NCI-H460 (cell line): ENCODE measurements at regions not wholly inside any gene's neighbourhood (a gene's known extent, or its start where the extent isn't known, plus 50 kb on each side); places are given as distances from the start of the nearest gene placed in this dataset.

Experiments
- DNase-seq: peaks from one replicate; pipeline ENCODE4 v3.0.0-alpha.2; 2016; ENCODE audit warnings: low read depth; ENCODE audit errors: extremely low read depth

DNA sequence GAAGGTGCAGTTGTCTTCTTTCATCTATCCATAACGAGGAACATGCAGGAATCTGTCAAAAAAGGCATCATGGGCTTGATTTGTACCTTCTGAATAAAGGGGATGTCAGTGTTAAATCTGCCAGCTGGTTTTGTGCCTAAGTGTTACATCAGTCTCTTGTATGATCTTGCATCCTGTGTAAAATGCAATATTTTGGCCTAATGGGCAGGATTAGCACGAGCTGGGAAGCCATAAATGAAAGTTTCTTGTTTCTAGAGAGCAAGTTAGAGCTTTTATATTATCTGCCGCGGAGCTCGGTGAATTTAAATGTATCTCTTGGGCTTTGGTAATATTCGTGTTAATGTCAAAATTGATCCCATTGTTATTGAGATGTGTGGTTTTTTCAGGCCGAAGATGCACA lies 526.1 kb upstream of the WWC1 start:
- DNase-seq, result no peak

DNA sequence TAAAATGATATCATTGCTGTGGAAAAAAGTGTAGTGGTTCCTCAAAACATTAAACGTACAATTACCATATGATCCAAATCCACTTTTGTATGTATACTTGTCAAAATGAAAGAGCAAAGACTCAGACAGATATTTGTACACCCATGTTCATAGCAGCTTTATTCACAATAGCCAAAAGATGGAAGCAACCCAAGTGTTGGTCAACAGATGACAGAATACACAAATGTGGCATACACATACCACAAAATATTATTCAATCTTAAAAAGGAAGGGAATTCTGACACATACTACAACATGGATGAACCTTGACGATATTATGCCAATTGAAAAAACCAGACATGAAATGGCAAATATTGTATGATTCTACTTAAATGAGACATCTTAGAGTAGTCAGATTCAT lies 524.5 kb upstream of the WWC1 start:
- DNase-seq, result no peak

DNA sequence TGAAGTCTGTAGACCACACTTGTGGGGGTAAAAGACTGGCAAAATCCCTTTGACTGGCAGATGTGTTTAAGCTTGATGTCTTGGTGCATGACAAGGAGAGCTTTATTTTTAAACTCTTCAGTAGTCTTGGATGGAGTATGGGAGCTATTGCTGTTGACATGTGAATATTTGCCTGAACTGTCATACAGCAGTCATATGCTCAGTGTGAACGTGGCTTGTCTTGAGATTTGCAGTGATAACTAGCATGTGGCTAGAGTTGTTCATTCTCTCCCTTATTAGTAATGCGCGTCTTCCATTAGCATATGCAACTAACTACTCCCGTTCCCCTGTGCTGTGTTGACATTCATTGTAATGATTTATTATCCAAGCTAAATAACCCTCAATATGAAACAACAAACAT lies 523.6 kb upstream of the WWC1 start:
- no peak for DNase-seq

DNA sequence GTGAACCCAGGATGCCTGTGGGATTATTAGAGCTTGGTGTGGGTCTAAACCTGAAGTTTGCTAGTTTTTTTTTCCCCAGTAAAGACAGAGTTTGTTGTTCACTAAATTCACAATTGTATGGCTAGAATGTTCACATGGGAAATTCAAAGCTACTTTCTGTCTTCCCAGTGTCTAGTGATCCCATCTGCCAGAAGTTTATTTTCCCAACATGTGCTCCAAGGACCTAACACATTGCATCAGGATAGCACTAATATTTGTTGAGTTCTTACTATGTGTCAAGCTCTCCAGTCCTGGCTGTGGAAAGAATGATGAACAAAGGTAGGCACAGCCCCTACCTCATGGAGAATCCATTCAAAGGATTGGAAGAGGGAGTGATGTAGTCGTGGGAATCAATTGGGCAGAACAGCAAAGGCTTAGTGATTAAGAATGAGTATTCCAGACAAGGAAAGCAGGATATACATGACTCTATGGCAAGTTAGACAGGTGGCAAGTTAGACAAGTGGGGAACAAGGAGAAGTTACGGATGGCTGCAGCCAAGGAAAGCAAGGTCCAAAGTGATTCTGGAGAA lies 521.5 kb upstream of the WWC1 start:
- DNase-seq, result no peak

DNA sequence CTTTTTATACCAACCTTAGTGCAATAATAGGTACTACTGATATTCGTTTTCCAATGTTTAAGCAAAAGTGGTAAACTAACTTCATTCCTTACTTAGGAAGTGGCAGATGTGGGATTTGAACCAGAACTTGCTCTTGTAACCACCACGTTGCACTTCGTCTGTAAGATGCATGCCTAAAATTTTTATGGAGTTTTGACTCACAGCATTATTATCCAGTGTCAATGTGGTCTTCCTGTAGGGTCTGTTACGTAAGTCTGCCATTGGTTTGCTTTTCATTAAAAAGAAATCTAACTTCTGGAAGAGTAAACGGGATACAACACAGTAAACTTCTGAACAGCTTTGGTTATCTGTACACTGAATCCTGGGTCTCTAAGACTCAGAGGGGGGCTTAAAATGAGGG lies 521.0 kb upstream of the WWC1 start:
- no peak for DNase-seq

DNA sequence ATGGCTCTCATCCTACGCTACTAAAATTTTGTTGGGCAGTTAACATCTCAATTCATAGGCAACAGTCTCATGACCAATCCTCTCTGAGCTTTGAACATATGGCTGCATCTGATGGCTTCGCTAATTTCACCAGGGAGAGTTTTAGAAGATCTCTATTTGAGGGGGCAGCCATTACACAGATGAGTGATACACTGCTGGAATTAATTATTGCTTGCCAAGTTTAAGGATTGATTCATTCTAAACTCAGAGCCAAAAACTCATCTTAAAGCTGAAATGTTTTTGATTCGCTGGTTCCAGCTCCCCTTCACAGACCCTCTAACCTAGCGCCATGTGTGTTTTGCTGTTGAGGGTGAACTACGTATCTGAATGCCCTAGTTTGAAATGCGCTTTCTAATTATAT lies 519.9 kb upstream of the WWC1 start:
- DNase-seq, result no peak

DNA sequence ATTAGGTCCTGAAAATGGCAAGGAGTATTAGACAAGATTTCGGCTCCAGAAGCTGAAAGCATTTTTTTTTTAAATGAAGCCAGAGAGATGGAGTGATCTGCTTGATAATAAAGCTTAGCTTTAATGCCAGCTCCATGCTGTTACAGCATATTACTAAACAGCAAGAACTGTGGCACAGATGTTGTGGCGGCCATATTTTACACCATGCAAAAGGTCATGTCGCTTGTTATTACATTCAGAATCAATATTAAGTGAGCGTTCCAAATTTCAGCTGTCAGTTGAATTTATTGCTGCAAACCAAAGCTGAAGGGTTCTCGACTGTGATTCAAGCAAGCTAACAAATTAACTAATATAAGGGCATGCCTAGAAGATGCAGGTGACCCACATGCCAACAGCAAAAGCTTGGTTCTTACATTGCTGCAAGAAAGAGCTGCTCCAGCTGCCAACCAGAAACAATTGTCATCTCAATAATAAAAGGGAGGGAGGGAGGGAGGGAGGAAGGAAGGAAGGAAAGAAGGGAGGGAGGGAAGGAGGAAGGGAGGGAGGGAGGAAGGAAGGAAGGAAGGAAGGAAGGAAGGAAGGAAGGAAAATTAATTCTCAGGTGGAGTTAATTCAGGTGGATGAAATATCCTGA lies 517.7 kb upstream of the WWC1 start:
- DNase-seq, result no peak

DNA sequence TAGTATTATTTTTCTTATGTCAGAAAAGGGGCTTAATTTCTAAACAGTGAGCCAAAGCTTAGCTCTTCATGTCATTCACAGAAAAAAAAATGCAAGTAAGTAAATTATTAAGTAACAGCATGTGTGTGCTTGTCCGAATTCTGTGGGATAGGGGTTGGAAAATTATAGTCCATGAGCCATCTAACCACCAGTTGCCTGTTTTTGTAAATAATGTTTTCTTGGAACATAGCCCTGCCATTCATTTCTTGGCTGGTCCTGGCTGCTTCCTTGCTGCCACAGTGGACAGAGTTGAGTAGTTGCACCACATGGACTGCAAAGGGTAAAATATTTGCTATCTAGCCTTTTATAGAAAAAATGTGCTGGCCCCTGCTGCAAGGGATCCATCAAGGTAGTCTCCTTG lies 513.7 kb upstream of the WWC1 start:
- DNase-seq, result no peak

DNA sequence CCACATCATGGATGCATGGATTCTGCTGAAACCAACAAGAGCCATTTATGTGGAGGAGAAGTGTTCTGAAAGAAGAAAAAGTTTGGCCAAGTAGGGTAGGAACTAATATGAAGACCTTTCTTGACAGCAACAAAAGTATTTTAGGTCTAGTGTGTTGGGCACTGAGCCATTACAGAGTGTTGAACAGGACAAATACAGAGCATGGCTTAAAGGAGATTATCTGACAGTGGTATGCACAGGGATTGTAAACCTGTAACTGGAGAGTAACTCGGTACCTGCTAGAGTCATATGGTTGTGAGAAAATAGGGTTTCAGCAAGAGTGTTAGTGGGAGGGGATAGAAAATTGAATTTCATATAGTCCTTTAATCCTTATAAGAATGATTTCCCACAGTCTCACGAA lies 513.2 kb upstream of the WWC1 start:
- DNase-seq, result no peak

DNA sequence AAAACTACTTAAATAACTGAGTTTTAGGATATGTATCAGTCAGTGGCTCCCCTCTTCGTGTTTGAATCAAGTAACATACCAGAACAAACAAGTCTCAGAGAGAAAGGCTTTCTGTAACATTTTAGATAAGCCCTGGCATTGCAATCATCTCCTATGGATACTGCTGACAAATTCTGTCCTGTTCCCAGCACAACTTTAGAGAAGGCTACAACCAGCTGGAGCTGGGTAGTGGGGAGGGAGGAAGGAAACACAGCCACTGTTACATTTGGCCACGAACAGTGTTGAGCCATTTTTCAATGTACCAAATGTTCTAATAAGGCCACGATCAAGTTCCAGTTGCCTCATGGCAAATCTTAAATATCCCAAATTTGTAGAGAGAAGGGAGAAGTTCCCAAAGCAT lies 511.8 kb upstream of the WWC1 start:
- no peak for DNase-seq

DNA sequence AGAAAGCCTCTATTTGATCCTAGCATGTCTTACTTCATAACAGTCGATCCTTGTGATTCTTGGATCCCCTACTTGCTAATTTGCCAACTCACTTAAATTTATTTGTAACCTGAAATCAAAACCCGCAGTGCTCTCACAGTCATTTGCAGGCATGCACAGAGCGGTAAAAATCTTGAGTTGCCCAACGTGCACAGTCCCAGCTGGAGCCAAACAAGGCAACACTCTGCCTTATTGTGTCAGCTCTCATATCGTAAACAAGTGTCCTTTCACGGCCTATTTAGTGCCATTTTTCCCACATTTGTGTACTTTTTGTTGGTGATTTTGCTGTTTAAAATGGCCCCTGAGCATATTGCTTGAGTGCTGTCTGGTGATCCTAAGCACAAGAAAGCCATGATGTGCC lies 511.3 kb upstream of the WWC1 start:
- DNase-seq, result no peak

DNA sequence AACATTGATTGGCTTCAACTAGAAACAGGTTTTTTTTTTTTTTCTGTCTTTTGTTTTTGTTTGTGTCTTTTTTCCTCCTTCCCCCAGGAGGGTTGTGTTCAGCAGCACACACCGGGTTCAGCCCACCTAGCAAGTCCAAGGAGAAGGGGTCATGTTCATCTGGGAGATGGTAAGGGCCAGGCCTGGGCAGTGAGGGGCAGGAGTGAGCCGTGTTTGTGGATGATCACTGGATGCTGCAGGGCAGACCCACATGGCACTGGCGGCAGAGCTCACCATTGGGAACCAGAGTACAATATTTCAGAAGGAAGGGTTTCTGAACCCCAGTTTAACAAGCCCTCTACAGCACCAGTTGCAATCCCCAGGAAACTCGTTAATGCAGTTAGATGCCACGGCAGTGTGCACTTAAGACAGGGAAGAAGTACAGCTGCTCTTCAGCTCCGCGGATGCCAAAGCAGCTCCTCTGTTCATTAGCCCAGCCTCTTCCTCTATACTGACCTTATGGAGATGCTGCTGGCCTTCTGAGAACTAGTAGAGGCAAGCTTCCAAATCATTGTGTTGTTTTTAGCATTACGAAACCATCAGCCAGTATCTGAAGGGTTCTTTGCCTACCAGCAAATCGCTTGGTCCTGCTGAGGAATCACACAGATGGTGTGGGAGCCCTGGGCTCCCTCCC lies 508.2 kb upstream of the WWC1 start:
- no peak for DNase-seq

DNA sequence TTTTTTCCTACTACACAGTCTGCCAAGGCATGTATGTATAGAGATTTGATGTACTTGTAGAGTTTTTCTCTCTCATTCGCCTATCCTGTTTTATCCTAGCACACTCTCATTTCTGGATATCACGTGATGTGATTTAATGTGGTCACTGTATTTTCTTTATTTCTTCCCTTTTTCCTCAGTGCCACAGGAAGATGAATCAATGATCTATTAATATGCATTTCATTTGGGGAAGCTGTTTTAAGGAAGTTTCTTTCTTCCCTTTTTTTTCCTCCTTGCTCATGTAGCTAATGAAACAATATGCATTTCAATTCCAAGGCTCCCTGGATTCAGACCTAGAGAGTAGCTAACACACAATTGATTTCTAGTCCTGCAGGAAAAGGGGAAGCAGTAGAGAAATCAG lies 506.3 kb upstream of the WWC1 start:
- no peak for DNase-seq

DNA sequence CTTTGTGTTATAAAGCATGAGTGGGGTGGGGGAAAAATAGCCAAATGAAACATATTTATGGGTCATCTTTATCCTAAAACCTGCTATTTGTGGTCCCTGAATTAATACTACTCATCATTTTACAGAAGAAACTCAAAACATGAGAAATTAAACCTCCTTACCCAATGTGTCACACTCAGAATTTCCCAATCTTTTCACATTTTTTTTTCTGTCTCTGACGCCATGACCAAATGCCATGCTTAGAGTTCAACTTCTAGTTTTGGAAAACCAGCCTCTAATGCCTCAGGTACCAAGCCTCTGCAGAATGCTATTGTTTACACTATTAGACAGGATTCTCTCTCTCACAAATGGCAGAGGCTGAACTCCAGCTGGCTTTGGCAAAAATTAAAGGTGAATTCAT lies 505.5 kb upstream of the WWC1 start:
- no peak for DNase-seq

DNA sequence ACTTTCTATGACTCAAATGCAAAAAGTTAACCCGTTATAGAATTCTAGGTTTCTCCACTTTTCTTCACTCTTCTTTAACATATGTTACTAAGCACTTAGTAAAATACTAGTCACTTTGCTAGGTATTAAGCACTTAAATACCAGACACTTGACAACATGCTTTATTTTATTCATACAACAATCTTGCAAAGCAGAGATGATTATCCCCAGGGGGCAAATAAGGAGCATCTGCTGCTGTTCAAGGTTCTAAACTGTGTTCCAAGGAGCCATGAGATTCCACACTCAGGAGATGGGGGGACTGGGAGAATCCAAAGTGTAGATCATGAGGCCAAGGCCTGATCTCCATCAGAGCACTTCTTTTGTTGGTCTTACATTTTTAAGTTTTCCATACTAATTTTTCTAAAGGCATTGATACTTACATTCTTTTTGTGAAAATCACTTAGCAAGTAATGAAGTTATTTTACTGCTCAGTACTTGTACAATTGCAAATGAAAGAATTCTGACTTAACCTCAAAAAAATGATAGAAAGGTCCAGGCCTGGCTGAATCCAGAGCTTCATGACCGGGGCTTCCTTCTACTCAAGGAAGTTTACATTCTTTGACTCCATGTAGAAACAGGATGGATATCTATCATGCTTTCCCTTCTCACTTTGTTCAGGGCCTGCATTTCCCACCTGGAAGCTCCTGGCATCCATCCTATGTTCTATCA lies 504.4 kb upstream of the WWC1 start:
- DNase-seq, result no peak

DNA sequence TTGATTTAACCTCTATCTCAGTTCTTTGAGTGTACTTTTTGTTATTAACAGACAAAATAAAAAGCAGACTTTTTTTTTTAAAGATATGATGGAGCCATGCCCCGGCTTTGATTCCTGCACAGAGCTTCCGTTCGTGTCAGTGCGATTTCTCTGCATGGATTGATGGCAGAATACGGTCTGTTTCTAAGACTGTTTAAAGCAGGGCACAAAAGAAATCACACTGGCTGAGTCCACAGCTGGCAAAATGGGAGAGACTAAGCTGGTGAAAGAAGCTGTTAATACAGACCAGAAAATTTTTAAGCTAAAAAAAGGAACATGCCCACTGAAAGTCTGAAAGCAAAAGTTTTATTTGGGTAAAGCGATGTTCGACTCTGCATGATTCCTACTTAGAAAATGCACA lies 501.4 kb upstream of the WWC1 start:
- no peak for DNase-seq

DNA sequence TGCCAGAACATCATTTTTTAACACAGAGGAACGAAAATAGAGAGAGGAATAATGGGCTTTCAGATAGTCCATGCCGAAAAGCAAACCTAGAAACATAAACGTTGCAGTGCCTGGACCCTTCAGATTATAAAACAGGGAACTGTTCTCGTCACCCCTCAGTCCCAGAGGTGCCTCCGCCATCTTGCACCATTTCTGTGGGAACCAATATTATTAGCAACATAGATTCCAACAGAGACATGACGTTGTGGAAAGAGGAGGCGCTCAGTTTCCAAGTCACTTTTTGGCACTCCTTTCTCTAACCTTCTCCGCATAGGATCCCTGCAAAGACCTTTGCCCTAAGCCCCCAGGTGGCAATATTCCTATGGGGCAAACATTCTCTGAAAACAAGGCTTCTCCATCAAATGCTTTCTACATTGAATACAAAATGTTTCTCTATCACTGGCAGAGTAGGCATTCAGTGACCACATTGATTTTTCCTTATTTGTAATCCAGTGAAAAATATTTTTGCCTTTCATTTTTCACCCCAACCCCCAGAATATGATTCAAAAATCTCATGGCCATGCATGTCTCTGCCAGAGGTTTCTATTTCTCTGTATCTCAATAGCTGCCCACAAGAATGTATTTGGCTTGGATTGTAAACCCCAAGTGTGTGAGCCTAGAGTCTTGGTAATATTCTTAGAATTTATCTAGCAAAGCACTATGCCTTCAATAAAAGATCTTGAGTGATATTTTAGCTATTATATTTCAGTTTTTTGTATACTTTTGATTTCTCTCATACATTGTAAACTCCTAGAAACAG lies 500.8 kb upstream of the WWC1 start:
- no peak for DNase-seq

DNA sequence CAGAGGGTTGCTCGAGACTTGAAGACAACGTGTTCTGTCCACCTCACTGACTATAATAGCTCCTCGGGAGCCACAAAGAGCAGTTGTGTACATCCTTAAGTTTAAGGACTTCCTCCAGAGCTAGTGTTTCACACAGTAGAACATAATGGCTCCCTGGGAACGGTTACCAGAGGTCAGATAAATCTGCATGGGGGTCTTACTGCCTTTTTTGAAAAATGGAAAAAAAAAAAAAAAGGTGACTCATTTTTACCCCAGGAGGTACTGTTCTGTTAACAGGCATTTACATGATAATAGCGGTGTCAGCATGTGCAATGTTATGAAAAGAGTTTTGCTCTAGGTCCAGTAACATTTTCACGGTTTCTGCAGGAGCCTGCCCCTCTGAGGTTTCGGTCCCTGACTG lies 498.9 kb upstream of the WWC1 start:
- DNase-seq, result no peak

DNA sequence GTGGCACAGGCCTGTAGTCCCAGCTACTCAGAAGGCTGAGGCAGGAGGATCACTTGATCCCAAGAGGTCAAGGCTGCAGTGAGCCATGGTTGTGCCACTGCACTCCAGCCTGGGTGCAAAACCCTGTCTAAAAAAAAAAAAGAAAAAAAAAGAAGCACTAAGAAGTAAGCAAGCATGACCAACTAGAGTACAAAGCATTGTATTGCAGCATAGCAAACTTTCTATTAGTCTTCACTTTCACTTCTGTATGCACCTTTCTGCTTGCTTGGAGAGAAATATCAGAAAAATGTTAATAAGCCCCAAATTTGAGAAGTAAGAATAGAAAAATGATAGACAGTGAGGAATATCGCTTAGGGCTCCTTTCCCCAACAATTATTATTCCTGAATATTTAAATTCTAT lies 497.7 kb upstream of the WWC1 start:
- DNase-seq, result no peak

DNA sequence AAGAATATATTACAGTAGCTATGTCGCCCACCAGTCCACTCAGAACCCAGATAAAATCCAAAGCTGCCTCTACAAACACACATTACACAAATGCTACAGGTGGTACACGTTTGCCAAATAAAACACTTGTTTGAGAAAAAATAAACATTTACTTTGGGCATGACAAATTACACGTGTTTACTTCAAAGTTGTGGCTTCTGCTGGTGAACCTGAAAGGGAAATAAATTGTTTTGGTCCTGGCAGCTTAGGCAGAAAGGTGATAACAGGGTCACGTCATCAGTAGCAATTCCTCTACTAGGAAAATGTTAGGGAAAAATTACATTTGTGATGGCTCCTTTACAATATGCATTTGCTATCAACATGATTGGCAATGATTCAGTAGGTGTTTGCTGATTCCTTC lies 497.3 kb upstream of the WWC1 start:
- DNase-seq, result no peak

DNA sequence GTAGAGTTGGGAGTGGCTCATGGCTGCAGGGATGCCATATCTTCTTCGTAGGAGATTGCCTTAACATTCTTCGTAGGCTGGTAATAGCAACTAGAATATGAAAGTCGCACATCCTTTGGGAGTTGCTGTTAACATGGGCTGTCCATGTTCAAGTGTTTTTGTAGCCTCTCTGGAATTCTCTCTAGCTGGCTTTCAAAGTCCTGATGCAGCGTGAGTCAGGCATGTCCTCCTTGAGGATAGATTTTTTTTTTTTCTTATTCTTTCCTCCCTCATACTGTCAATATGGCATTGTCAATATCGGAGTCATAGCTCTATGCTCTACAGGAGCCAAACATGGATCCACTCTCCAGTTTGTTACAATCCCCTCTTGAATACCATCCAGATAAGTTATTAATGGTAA lies 494.8 kb upstream of the WWC1 start:
- DNase-seq, result no peak
